ENCODE measurements at regions not wholly inside any gene's neighbourhood (a gene's known extent, or its start where the extent isn't known, plus 50 kb on each side); places are given as distances from the start of the nearest gene placed in this dataset.

- no peaks in the 10 kb centered on the region for H3K27me3 ChIP-seq
- H4K20me1 ChIP-seq: no peaks in the 10 kb centered on the region
- no peak for TF ChIP-seq Cebpa-rat (IDR thresholded peaks at IDR 0.05)
- H3K27ac ChIP-seq: no peak overlapping the region
- H3K9me3 ChIP-seq: peaks cover 14% of the 10 kb centered on the region
- H3K4me1 ChIP-seq: no peaks in the 10 kb centered on the region
- H3K36me3 ChIP-seq: no peaks in the 10 kb centered on the region
- no peak overlapping the region for H3K9ac ChIP-seq
- H3K4me3 ChIP-seq: no peak overlapping the region
- no peak overlapping the region for H3K4me2 ChIP-seq
Measured at GRCh38 chr4:123580981-123581664, 184.5 kb downstream of the SPRY1 start.

DNA sequence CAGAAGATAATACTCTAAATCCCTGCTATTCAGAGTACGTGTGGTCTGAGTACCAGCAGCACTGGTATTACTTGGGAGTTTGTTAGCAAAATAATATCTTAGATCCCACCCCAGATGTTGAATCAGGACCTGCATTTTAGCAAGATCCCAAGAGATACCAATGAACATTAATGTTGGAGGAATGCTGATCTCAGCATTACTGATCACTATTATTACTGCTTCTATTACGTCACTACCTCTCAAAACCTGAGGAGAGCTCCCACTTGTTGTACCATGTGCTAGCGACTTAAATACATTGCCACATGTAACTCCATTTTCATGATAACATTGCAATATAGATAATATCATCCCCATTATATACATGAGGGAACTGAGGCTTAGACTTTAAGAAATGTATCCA, 185.2 kb downstream of the SPRY1 start:
- no peak overlapping the region for H3K27ac ChIP-seq
- H3K9me3 ChIP-seq: peaks cover 14% of the 10 kb centered on the region
- no peaks in the 10 kb centered on the region for H4K20me1 ChIP-seq
- no peak overlapping the region for H3K4me3 ChIP-seq
- TF ChIP-seq Cebpa-rat (IDR thresholded peaks at IDR 0.05): no peak
- H3K36me3 ChIP-seq: no peaks in the 10 kb centered on the region
- H3K4me2 ChIP-seq: no peak overlapping the region
- H3K4me1 ChIP-seq: no peaks in the 10 kb centered on the region
- H3K9ac ChIP-seq: no peak overlapping the region
- no peaks in the 10 kb centered on the region for H3K27me3 ChIP-seq

- Histone ChIP-seq H3K36me3 (no peaks in the 10 kb centered on the region), H4K20me1 (no peaks in the 10 kb centered on the region), H3K4me1 (peaks cover 10% of the 10 kb centered on the region), H3K4me2 (no peak overlapping the region), H3K9me3 (peaks cover 14% of the 10 kb centered on the region), H3K27ac (no peak overlapping the region), H3K27me3 (no peaks in the 10 kb centered on the region), H3K4me3 (no peak overlapping the region), H3K9ac (no peak overlapping the region)
- TF ChIP-seq Cebpa-rat (IDR thresholded peaks at IDR 0.05): no peak
Measured at GRCh38 chr4:123583043-123583442, 186.4 kb downstream of the SPRY1 start.

- Histone ChIP-seq H3K27ac (no peak overlapping the region), H3K27me3 (no peaks in the 10 kb centered on the region), H4K20me1 (no peaks in the 10 kb centered on the region), H3K4me2 (no peak overlapping the region), H3K36me3 (no peaks in the 10 kb centered on the region), H3K4me3 (no peak overlapping the region), H3K9me3 (peaks cover 14% of the 10 kb centered on the region), H3K4me1 (peaks cover 30% of the 10 kb centered on the region), H3K9ac (no peak overlapping the region)
- no peak for TF ChIP-seq Cebpa-rat (IDR thresholded peaks at IDR 0.05)
Measured at GRCh38 chr4:123585111-123585510, 188.5 kb downstream of the SPRY1 start.

DNA sequence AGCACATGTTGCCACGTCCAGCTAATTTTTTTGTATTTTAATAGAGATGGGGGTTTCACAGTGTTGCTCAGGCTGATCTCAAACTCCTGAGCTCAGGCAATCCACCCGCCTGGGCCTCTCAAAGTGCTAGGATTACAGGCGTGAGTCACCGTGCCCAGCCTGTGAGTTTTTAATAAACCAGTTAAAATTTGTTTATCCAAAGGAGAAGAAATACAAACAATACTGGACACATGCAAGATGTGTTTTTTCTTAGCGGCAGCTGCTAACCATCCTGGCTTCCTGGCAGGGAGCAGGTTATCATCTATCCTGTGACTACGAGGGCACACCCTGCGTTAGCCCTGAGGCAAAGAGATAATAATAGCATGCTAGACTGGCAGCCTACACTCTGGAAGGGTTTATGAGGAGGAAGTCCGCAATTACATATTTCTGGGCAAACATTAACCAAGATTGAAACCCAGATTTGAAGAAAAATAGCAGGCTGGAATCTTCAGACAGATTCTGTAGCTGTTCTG, 191.4 kb downstream of the SPRY1 start:
- Histone ChIP-seq H3K9ac (peak overlapping the region; percentile 50; the same call in 1 of the 2 replicates), H3K9me3 (0 out of 2 replicates have a peak, but pooled peaks cover 5% of the 10 kb centered on the region), H3K36me3 (no peaks in the 10 kb centered on the region), H3K4me3 (no peak overlapping the region; the same call in 1 of the 2 replicates), H4K20me1 (no peaks in the 10 kb centered on the region), H3K27me3 (no peaks in the 10 kb centered on the region), H3K4me1 (peaks cover 30% of the 10 kb centered on the region), H3K27ac (peak overlapping the region; percentile 62), H3K4me2 (peak overlapping the region; percentile 69)
- no peak for TF ChIP-seq Cebpa-rat (IDR thresholded peaks at IDR 0.05)

- Histone ChIP-seq H3K27ac (peak overlapping the region; percentile 62), H3K9me3 (0 out of 2 replicates have a peak, but pooled peaks cover 5% of the 10 kb centered on the region), H3K4me1 (peaks cover 30% of the 10 kb centered on the region), H3K36me3 (no peaks in the 10 kb centered on the region), H4K20me1 (no peaks in the 10 kb centered on the region), H3K4me3 (no peak overlapping the region; the same call in 1 of the 2 replicates), H3K27me3 (no peaks in the 10 kb centered on the region), H3K4me2 (peak overlapping the region; percentile 69), H3K9ac (peak overlapping the region; percentile 50; the same call in 1 of the 2 replicates)
- TF ChIP-seq Cebpa-rat (IDR thresholded peaks at IDR 0.05): no peak
Measured at GRCh38 chr4:123588631-123589241, 192.1 kb downstream of the SPRY1 start.

DNA sequence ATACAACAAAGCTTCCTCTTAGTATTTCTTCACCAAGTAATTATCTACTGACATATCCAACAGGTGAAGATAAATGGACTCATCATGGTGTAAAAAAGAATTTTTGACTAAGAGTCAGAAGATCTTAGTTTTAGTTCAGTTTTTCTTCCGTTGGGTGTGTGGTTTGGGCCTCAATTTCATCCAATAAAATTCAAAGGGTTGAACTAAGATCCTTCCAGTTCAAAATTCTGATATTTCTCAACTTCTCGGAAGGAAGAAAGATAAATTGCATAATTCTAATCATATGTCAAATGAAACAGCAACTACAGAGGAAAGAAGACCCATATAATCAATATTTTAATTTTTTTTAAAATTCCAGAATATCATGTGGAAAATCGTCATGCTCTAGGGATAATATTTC, 192.7 kb downstream of the SPRY1 start:
- Histone ChIP-seq H3K4me1 (peaks cover 30% of the 10 kb centered on the region), H3K27ac (peak overlapping the region; percentile 45; the same call in 1 of the 2 replicates), H3K27me3 (no peaks in the 10 kb centered on the region), H3K4me2 (peak overlapping the region; percentile 69), H4K20me1 (no peaks in the 10 kb centered on the region), H3K4me3 (no peak overlapping the region), H3K9ac (no peak overlapping the region), H3K9me3 (0 out of 2 replicates have a peak, but pooled peaks cover 5% of the 10 kb centered on the region), H3K36me3 (no peaks in the 10 kb centered on the region)
- TF ChIP-seq Cebpa-rat (IDR thresholded peaks at IDR 0.05): no peak

DNA sequence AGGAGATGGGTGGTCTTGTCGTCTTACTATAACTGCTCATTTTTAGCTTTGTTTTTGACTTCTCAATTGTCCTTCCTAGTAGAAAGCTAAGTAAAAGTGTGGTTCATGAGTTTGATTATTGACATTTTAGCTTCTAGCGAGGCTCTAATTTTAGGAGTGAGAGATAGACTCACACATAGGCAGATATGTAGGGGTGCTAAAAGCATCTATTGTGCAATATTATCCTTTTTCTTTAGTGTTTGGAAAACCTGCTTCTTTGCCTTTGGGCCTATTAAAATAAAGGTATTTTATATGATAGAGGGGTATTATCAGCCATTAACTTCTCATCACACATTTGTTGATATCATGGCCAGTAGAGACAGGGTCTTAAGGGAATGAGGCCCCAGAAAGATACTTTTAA, 195.3 kb downstream of the SPRY1 start:
- no peaks in the 10 kb centered on the region for H4K20me1 ChIP-seq
- 0 out of 2 replicates have a peak, but pooled peaks cover 5% of the 10 kb centered on the region for H3K9me3 ChIP-seq
- TF ChIP-seq Cebpa-rat (IDR thresholded peaks at IDR 0.05): no peak
- no peaks in the 10 kb centered on the region for H3K27me3 ChIP-seq
- H3K4me2 ChIP-seq: no peak overlapping the region
- no peak overlapping the region for H3K27ac ChIP-seq
- H3K36me3 ChIP-seq: no peaks in the 10 kb centered on the region
- H3K4me3 ChIP-seq: no peak overlapping the region
- H3K9ac ChIP-seq: no peak overlapping the region
- peaks cover 30% of the 10 kb centered on the region for H3K4me1 ChIP-seq

GRCh38 chr4:123593655-123594054, 197.1 kb downstream of the SPRY1 start:
- Histone ChIP-seq H3K9ac (no peak overlapping the region), H3K36me3 (no peaks in the 10 kb centered on the region), H3K4me1 (peaks cover 14% of the 10 kb centered on the region), H3K27ac (no peak overlapping the region), H3K4me3 (no peak overlapping the region), H3K27me3 (no peaks in the 10 kb centered on the region), H3K9me3 (0 out of 2 replicates have a peak, but pooled peaks cover 5% of the 10 kb centered on the region), H3K4me2 (no peak overlapping the region), H4K20me1 (no peaks in the 10 kb centered on the region)
- no peak for TF ChIP-seq Cebpa-rat (IDR thresholded peaks at IDR 0.05)

- no peak overlapping the region for H3K4me3 ChIP-seq
- H4K20me1 ChIP-seq: no peaks in the 10 kb centered on the region
- no peak overlapping the region for H3K4me2 ChIP-seq
- no peak overlapping the region for H3K27ac ChIP-seq
- no peaks in the 10 kb centered on the region for H3K27me3 ChIP-seq
- H3K9me3 ChIP-seq: no peaks in the 10 kb centered on the region
- TF ChIP-seq Cebpa-rat (IDR thresholded peaks at IDR 0.05): no peak
- H3K4me1 ChIP-seq: peaks cover 27% of the 10 kb centered on the region
- H3K36me3 ChIP-seq: no peaks in the 10 kb centered on the region
- H3K9ac ChIP-seq: no peak overlapping the region
Measured at GRCh38 chr4:123596805-123597204, 200.2 kb downstream of the SPRY1 start.

Measured in BLaER1 (cell line).